Endothelial cell of hepatic sinusoid (primary cell): ENCODE measurements at regions not wholly inside any gene's neighbourhood (a gene's known extent, or its start where the extent isn't known, plus 50 kb on each side); places are given as distances from the start of the nearest gene placed in this dataset.
"Not testable (repeated sequence)": the region's sequence is repeated elsewhere in the genome, so short reads cannot be mapped to it uniquely, and the experiment has no call there.

Experiments used
- in situ Hi-C: cut with HindIII; loops from 2 replicates; pipeline ENCODE4 v1.10.0; 2017; ENCODE audit warnings: low sequenced_read_pairs

DNA sequence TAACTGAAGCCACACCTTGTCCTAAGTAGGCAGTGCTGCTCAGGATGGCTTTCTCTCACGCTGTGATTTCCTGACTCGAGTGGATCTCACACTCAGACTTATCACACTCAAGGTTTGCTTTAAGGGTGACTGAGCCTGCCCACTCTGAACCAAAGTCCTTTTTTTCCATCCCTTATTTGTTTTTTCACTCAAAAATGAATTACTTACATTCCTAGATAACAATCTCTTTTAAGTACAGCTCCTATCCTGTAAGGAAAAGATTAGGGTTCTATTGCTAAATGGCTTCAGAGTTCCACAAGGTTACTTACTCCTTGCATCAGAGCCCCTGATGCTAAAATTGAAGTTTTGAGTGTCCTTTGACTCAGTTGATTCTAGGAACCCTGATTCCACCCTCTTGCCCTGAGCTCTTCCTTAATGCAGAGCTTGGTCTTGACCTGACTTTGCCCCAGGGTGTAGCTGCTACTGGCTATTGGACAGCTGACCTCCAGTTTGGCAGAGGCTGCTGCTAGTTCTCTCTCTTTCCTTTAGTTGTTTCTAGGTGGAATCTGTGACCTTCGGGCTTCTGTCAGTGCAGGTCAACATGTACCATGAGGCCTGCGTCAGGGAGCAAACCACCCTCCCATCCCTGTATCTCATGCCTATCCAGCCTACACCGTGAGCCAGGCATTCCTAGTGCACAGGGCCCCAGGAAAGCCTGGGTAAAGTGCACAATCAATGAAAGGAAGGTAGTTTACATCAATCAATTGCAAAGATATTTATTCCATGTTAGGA, 80.1 kb upstream of the CD55 start:
- in situ Hi-C loops = no loop called here

DNA sequence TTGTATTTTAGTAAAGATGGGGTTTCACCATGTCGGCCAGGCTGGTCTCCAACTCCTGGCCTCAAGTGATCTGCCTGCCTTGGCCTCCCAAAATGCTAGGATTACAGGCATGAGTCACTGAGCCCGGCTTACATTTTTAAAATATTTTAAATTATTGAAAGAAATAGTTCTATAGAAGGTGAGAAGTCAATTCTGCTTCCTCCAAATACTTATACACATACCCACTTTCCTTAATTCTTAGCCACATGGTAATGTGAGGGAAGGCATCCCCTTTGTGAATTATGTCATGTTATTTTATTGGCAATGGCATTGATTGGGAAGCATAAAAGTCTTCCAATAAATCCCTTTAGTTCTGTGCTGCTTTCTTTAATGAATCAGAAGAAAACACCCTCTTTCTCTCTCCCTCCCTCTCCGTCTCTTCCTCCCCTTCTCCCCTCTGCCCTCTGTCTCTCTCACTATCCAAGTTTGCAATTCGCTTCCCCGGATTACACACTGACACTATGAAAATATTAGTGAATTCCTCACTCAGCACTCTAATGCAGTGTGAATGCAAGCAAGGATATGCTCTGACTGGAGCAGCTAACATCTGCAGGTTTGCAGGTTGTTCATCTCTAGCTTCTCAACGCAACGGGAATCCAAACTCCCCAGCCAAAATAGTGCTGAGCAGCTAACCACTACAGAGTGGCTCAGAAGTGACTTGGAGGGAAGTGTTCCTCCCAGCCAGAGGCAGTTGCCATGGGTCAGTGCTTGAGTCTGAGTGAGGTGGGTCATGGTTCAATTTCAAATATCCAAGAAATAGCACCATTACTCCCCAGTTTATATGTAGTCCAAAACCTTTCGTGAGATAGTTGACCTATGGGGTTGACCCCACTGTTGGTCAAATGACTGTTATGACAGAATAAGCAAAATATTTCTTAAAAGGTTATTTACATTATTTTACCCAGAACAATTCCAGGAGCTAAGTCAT, 77.8 kb upstream of the CD55 start:
- in situ Hi-C loops = no loop called here

DNA sequence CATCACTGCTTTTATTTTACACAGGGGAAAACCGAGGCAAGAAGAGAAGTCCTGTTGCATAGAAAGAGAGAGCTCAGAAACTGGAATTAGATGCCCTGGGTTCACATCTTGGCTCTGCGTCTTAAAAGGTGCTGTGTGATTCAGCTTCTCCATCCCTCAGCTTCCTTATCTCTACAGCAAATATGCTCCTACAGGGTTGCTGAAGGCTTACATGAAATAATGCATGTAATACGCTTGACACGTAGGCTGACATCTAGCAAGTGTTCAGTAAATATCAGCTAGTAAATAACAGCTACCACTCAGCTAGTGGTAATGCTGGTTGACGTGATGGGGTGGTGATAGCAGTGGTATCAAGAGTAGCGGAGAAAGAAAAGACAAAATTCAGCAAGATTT, 77.1 kb upstream of the CD55 start:
- in situ Hi-C loops = no loop called here

DNA sequence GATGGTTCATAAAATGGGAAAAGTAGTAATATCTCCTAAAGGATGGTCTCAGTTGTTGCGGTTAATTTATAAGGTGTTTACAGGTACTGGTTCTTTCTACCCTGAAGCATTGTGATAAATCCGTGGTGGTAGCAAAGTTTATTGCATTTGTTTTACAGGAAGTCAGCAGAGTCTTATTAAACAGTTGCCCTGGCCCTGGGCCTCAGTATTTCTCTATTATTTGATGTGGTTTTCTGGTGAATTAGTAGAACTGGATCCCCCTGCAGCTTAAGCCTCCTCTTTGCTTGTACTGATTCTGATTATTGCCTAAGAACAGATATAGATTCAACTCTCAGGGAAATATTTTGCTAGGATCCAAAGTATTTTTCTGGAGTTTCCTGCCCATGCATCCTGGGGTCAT, 76.4 kb upstream of the CD55 start:
- in situ Hi-C loops = no loop called here

- in situ Hi-C loops = no loop called here
Measured at GRCh38 chr1:207248544-207249198, 72.8 kb upstream of the CD55 start.

DNA sequence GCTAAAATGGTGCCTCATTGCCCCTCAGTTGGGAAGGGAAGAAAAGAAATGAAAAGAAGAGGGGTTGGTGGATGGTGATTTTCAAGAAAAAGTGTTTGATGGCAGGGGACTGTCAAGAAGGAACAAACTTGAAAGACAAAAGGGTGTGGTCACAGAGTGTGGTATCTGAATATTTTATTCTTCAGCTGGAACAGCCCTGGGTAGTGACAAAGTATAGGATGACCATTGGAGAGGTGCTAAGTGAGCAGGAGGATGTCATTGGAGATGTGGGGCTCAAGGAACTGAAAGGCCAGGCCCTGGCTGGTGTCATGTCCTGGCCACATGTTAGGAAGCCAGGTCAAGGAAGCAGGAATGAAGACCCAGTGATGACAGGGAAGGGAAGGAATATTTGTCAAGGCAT, 71.0 kb upstream of the CD55 start:
- in situ Hi-C loops = no loop called here

DNA sequence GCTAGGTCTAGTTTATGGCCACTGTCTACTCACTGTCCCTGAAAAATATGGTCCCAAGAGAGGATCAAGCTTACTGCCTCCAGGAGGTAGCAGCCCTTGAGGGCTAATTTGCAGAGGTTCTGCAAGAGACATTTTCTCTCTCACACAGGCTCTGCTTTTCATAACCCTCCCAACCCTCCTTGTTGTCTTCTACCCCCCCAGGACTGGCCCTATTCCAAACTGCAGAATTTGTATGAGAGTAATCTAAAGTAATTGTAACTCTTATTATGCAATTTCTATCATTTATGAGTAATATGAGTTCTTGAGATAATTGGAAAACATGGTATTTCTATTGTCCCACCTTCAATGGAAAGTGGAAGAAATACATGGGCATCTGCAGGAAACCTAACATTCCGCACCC, 70.4 kb upstream of the CD55 start:
- in situ Hi-C loops = no loop called here

DNA sequence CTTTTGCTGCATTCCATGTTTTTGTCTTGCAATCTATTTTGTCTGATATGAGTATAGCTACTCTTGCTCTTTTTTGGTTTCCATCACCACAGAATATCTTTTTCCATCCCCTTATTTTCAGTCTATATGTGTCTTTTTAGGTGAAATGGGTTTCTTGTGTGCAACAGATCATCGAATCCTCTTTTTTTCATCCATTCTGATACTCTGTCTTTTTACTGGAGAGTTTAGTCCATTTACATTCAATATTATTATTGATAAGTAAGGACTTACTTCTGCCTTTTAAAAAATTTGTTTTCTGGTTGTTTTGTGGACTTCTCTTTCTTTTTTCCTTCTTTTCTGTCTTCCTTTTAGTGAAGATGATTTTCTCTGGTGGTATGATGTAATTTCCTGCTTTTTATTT, 64.6 kb upstream of the CD55 start:
- in situ Hi-C loops = no loop called here

DNA sequence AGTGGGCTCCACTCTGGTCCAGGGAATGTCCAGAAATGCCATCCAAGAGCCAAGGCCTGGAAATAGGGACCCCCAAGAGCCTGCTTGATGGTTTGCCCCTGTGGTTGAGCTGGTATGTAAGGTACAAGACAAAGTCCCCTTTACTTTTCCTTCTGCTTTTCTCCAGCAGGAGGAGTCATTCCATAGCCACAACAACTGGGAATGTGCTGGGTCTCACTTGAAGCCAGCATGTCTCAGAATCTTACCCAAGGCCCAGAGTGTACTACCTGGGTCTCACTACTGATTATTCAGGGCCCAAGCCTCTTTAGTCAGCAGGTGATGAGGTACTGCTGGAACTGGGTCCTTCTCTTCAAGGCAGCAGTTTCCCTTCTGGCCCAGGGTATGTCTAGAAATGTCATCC, 62.1 kb upstream of the CD55 start:
- in situ Hi-C loops = no loop called here

GRCh38 chr1:207261971-207262370, 59.5 kb upstream of the CD55 start:
- in situ Hi-C loops = no loop called here

- in situ Hi-C loops = not testable (repeated sequence)
Measured at GRCh38 chr1:207262891-207263290, 58.6 kb upstream of the CD55 start.

GRCh38 chr1:207264663-207265252, 56.7 kb upstream of the CD55 start:
- in situ Hi-C loops = no loop called here

GRCh38 chr1:207268337-207268736, 53.1 kb upstream of the CD55 start:
- in situ Hi-C loops = no loop called here

DNA sequence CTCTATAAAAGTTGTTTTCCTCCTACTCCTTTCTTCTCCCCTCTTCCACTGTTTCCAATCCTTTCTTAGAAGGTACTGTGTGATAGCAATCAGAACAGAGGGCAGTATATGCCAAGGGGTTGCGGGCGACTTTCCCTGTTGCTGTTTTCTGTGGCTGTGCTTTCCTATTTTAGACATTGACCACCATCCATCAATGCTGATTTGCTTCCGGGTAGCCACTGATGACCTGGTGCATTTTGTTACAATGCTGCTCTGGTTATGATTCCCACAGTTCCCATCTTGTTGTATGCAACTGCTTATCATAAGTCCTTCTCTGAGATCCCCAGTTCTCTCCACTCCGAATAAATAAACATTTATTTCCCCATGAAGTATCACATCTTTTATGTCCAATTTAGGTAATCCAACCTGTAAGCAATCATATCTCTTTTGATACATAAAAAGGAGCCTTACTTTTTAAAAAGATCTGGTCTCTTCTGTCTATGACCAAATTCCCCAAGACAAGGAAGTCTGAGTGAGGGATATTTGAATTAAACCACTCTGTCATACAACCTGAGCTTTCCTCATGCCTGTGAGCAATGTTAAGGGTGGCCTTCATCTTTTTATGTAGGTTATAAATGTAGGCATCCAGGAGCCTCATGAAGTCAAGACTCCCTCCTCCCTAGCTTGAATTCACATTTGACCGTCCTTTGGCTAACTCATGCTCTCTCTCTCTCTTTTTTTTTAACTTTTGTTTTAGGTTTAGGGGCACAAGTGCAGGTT, 52.5 kb upstream of the CD55 start:
- in situ Hi-C loops = no loop called here
